CMK (cell line): ENCODE measurements at regions not wholly inside any gene's neighbourhood (a gene's known extent, or its start where the extent isn't known, plus 50 kb on each side); places are given as distances from the start of the nearest gene placed in this dataset.
A peak's percentile ranks its signal among the peaks of the same experiment; 100 is the strongest.
"Not testable (repeated sequence)": the region's sequence is repeated elsewhere in the genome, so short reads cannot be mapped to it uniquely, and the experiment has no call there.

Experiments used
- DNase-seq: peaks from one replicate; pipeline ENCODE4 v3.0.0-alpha.2; 2010; ENCODE audit warnings: low read depth

DNA sequence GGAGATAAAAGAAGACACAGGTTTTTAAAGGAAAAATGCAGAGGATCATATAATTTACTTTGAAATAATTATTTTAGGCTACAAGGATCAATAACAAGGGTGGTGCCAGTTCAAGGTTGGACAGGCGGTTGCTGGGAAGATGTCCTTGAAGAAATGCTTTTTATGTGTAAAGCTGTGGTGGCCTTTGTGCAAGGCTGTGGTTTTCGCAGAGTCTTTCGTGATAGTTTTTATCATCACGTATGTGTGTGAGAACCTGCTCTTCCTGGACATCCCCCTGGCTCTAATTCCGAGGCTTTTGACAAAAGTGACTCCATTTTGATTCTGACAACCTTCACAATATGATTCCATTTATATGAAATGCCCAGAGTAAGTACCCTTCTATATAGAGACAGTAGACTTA is 85.8 kb upstream of the COG2 start:
- no peak for DNase-seq

DNA sequence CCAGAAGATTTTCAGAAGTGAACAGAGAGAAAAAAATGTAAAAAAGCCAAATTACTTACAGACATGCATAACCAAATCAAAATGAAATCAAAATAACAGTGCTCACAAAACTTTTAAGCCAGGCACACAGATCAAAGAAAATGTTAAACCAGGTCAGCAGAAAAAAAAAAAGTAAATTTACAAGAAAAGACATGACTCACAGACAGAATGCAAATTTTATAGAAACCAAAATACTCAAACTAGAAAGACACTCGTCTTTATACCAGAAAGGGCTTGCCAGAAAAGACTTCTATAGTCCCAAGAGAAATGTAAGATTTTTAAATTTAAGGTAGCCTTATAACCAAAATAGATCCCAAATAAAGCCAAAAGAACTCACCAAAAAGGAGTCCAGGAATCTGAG is 86.5 kb upstream of the COG2 start:
- no peak for DNase-seq

DNA sequence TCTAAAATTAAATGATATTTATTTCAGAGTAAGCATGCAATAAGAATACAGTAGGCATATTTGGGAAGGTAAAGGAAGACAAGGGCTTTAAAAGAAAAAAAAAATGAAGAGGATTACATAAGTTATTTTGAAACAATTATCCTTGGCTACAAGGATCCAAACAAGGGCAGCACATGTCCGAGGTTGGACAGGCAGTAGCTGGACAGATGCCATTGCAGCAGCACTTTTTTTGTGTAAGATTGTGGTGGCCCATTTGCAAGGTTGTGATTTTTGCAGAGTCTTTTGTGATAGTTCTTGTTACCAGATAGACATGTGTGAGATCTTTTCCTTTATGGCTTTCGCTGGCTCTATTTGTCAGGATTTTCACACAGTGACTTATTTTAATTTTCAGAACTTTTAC is 89.4 kb upstream of the COG2 start:
- no peak for DNase-seq

DNA sequence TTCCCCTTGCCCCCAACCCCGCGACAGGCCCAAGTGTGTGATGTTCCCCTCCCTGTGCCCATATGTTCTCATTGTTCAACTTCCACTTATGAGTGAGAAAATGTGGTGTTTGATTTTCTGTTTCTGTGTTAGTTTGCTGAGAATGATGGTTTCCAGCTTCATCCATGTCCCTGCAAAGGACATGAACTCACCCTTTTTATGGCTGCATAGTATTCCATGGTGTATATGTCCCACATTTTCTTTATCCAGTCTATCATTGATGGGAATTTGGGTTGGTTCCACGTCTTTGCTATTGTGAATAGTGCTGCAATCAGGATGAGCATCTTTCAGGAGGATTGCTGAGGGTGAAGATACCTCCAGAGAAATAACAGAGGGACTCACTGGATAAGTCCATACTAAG is 91.3 kb upstream of the COG2 start:
- not testable (repeated sequence) for DNase-seq

DNA sequence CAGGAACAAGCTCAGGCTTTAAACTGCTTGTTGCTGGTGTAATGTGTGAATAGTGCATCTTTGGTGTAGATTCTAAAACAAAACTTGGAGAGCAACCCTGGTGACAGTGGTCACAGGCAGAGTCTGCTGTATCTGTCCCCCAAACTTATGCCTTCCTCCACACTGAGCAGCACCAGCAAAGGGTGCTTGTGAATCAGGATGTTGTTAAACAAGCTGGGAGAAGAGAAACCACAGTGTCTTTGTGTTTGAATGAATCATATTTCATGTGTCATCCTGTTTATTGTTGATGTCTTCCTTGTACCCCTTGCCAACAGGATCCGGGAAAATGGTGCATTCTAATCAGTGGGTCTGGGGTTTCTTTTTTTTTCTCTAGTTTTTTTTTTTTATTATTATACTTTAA is 91.9 kb upstream of the COG2 start:
- DNase-seq, result no peak

DNA sequence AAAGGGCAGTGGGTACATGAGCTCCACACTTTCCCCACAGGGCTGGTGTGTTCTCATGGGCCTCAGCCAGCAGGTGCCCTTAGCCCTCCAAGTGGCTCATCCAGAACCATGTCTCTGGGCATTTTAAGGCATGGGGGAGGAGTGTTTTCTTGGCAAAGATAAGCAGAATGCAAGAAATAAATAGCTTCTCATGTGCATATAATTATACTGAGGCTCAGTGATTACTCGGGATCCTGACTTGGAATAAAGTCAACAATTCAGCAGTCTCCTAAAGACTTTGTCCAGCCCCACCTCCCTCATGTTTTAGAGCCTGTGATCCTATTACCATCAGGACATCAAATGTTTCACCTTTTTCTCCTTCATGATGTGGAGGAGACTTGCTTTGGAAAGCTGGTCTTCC is 92.7 kb upstream of the COG2 start:
- no peak for DNase-seq

DNA sequence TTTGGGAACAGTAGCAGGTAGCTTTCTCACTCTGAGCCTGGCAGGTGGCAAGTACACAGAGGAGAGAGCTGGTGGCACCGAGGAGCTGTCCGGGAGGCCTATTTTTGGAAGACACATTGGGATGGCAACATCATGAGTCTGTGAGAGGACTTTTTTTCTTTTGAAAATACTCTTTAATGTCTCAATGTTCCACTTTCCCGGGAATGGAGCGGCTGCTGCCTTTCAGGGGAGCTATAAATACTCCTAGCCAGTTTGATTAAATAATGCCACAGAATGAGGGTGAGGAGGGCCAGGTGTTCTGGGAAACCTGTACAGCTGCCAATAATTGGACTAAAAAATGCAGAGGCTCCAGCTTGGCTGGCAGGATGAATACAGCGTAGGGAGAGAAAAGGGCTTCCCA is 93.3 kb upstream of the COG2 start:
- no peak for DNase-seq

DNA sequence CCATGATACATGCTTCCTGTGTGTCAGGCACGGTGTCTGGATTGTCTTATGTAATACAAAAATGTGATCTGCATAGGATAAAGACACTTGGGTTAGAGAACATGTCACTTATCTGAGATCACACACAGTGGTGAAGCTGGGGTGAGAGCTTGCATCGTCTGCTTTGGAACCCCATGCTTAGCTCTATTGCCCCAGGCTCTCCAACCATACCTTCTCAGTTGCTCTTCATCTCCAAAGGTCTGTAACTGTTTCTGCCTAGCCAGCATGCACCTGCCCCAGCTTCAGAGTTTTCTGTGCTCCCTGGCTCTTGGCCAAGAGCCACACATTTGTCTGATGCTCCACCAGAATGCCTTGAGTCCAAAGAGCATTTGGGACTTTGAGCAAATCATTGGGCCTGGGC is 93.9 kb upstream of the COG2 start:
- DNase-seq, result no peak

DNA sequence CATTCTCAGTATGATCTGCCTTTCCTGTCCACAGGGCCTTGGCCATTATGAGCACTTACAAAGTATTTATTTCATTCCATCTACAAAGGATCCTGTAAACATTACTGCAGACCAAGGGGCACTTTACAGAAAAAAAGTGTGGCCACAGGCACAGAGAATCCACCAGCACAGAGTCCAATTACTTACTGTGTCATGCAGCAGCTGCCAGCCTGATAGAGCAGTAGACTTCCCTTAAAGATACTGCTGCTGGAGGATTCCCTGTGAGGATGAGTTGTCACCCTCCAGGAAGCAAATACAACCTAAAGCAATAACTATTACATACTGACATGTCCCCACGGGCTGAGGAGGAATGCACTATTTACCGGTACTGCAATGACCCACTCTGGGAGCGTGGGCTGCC is 97.1 kb upstream of the COG2 start:
- DNase-seq, result no peak

DNA sequence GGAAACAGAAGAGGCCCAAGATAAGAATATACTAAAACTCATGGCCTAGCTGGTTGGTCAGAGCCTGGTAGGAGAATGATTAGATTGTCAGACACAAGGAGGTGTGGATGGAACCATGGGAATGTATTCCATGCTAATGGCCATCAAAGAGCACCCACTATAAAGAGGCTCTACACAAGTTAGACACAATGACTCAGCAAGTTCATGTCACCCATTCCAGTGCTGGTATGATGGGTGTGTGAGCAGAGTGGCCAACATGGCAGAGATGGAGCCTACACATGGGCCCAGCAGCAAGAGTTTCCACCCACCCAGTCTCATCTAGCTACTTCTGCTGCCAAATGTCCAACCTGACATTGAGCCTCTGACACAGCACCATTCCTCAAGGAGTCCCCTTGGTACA is 97.5 kb upstream of the COG2 start:
- no peak for DNase-seq

DNA sequence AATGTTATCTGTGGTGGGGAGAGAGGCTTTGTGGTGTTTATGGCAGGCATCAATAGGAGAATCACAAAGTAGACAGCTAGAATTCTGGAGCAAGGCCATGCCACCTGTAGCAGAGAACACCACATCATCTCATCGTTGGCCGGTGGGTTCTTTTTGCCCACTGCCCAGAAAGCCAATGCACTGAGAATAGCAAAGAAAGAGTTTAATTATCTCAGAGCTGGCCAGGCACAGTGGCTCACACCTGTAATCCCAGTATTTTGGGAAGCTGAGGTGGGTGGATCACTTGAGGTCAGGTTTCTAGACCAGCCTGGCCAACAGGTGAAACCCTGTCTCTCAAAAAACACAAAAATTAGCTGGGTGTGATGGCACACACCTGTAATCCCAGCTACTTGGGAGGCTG is 99.2 kb upstream of the COG2 start:
- DNase-seq, result no peak

DNA sequence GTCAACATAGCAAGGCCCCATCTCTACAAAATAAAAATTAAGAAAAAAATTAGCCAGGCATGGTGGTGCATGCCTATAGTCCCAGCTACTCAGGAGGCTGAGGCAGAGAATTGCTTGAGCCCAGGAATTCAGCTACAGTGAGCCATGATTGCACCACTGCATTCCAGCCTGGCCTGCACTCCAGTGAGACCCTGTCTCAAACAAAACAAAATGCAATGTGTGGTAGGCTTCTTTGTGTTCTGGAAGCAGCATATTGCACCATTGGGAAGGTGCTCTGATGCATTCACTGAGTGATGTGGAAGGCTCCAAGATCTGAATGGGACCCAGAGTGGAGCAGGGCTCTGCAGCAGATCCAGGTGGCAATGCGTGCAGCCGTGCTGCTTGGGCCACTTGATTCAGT is 99.6 kb upstream of the COG2 start:
- no peak for DNase-seq

DNA sequence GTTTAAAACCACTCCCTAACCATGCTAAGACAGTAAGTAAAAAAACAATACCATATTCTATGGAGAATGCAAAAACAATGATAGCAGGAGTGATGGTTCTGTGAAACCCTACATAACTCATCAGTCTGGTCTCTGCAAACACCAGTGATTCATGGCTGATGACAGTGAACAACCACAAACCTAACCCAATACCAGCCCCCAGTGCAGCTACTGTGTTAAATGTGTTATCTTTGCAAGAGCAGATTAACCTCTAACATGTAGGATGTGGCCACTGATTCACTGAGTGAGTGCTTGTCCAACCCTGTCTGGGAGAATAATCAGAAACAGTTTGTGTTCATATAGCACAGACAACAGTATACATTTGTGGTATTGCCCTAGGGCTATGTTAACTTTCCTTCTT is 100.2 kb upstream of the COG2 start:
- peak; percentile 64 for DNase-seq

DNA sequence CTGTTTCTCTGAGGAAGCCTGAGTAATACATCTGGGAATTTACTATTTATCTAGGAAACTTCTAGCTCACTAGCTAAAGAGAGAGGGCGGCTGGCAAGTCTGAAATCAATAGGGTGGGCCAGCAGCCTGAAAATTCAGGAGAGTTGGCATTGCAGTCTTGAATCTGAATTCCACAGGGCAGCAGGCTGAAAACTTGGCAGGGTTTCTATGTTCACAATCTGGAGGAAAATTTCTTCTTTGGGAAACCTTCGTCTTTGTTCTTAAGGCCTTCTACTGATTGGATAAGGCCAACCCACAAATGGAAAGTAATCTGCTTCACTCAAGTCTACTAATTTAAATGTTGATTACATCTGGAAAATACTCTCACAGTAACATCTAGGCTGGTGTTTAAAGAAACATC is 101.0 kb upstream of the COG2 start:
- DNase-seq, result no peak

DNA sequence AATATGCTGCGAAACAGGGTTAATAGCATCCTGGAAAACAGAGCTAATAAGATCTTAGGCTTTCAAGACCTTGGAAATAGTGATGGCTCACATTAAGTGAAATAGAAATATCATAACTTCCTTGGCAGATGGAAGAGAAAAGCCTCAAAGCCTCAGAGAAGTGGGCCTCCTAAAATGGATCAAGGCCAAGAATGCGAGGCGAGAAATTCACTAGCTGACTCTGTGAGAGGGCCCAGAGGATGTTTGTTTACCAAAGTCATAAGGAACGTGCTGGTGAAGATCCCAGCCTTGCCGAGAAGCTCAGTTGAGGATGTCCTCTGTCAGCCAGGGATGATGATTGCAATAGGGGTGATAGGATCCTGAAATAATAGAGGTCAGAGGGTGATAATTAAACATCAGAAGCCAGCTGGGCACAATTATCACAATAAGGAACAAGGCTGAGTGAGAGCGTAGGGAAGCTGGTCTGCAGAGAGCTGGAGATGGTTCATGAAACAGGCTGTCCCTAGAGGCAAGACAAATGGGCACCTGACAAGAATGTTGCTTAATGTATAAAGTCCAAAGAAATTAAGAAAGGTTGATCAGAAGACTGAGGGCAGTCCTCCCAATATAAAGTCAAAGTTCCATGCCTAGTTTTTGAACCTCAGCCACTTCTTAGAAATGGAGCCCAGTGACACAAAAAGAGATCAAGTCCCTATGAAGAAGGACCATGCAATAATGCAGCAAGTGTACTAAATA is 101.7 kb upstream of the COG2 start:
- no peak for DNase-seq

DNA sequence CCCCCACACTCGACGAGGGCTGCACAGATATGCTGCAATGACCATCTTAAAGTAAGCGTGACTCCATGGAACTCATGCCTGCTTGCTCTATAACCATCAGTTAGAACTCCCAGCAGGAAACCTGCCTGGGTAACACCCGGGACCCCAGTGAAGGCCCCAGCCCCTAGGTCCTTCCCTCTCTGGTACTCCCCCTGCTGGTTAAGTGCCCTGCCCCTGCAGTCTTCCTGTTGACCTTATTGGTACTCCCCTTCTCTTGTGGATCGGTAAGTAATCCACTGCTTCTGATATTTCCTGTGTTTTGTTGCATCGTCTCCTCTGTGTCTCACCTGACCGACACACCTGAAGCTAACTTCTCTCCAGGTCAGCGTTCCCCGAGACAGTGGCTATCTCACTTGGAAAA is 104.8 kb upstream of the COG2 start:
- DNase-seq, result no peak

DNA sequence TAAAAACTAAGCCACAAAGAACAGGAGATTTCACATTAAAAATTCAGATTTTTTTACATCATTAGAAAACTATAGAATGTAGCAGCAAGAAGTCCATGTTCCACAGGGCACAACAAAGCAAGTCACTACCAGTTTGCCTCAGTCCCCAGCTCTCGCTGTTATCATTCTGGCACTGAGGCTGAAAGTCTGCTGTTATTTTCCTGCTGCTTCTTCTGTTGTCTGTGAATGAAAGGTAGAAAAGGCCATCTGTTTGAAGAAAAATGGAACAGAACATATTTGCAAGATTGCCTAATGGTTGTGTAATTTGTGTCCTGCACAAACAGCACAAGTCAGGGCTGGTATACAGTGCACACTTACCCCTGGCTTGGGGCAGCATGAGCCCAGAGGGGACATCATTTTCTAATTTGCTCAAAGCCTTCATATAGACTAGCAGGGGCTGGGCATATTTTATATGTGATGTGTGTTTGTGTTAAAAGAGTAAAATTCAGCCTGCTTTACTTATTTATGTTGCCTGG is 105.6 kb upstream of the COG2 start:
- DNase-seq, result no peak

DNA sequence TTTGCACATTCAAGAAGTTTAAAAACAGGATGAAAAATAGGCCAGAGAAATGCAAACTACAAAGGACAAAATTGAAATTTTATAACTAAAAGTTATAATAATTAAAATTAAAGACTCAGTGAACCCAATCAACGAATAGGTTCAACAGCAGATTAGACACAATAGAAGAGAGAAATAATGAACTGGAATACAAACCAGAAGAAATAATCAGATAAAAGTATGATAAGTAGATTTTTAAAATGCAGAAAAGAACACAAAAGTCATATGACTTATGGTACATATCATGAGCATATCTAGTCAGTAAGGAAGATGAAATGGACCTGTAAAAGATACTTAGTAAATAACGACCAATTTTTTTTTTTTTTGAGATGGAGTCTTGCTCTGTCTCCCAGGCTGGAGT is 108.1 kb upstream of the COG2 start:
- no peak for DNase-seq

DNA sequence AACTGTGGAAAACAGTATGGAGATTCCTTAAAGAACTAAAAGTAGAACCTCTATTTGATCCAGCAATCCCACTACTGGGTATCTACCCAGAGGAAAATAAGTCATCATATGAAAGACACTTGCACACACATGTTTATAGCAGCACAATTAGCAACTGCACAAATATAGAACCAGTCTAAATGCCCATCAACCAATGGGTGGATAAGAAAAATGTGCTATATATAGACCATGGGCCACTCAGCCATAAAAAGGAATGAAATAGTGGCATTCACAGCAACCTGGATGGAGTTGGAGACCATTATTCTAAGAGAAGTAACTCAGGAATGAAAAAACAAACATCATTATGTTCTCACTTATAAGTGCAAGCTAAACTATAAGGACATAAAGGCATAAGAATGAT is 105.0 kb upstream of the PGBD5 start:
- no peak for DNase-seq

DNA sequence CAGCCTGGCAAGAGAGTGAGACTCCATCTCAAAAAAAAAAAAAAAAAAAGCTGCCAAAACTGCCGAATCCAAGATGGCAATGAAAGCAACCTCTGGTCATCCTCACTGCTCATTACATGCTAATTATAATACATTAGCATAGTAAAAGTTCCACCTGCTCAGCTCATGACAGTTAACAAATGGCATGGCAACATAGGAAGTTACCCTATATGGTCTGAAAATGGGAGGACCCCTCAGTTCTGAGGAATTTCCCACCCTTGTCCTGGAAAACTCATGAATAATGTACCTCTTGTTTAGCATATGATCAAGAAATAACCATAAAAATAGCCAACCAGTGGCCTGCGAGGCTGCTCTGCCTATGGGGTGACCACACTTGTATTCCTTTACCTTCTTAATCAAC is 93.1 kb upstream of the PGBD5 start:
- DNase-seq, result no peak

DNA sequence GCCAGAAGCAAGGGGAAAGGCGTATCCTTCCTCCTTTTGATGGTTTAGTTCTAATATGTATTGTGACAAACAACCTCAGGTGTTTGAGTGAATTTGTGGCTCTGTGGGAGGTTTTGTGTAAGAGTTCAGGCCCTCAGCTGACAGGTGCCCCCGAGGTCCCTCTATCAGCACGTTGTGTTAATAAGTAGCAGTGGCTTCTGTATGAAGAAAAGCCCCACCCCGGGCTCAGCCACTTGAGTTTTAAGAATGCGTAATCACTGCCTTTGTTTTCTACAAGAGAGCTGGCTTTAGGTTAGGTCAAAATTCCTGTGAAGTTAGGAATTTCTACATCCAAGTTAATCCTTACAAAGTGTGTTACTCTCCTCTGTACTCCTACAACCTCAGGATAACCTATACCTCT is 92.4 kb upstream of the PGBD5 start:
- no peak for DNase-seq

DNA sequence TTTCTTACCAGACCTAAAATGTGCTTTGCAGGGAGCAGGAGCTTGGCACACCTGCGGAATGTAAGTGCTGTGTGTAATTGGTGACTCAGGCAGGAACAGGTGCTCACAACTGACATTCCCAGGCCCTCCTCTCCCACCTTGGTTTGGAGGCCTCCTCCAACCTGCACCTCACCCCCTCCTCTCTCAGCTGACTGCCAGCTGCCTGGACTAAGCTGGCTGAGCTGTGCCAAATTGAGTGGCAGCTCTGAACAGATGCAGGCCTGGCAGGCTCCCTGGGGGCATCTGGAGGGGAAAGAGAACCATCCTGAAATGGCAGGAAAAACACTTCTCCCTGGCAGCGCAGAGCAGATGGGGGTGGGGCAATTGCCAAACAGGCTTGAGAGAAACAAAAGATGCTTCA is 91.7 kb upstream of the PGBD5 start:
- DNase-seq, result no peak

DNA sequence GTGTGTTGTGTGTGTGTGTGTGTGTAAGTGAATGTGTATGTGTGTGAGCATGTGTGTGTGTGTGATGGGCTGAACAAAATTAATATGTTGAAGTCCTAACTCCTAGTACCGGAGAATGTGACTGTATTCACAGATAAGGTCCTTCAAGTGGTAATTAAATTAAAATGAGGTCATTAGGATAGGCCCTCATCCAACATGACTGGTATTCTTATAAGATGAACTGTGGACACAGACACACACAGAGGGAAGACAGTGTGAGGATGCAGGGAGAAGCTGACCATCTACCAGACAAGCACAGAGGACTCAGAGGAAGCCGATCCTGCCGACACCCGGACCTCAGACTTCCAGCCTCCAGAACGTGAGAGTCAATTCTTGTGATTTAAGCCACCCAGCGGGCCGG is 91.2 kb upstream of the PGBD5 start:
- DNase-seq, result no peak

DNA sequence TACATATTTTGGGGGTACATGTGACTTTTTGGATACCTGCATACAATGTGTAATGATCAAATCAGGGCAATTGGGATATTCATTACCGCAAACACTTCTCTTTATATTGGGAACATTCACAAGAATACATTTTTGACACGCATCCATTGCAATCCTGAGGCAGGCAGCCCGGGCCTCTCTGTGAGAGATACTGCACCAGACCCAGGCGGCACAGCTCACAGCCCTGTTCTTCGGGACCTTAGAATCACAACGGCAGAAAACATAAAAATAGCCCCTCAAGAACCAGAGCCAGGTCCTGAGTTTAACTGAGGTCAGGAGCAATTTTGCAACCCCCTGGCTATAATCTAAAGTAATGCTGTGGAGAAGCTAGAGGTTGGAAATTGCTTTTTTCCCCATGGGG is 90.8 kb upstream of the PGBD5 start:
- DNase-seq, result no peak
